Right renal cortex interstitium (tissue), 3 donors: ENCODE measurements at regions not wholly inside any gene's neighbourhood (a gene's known extent, or its start where the extent isn't known, plus 50 kb on each side); places are given as distances from the start of the nearest gene placed in this dataset.
A peak's percentile ranks its signal among the peaks of the same experiment; 100 is the strongest.

Experiments used
- DNase-seq, 3 donors: peaks; one replicate each; pipeline ENCODE4 v3.0.0-alpha.2; 2013; ENCODE audit warnings: low read depth in 3 of 3, low spot score in 2 of 3

- DNase-seq = no peak
Observed at GRCh38 chr2:41375901-41376300, 671.9 kb upstream of the PKDCC start.

GRCh38 chr2:41377837-41378236 lies 670.0 kb upstream of the PKDCC start:
- DNase-seq = no peak

- no peak for DNase-seq
Observed at GRCh38 chr2:41378420-41378819, 669.4 kb upstream of the PKDCC start.

- DNase-seq = peak in 2 of 3 donors; percentile 47 to 68
Observed at GRCh38 chr2:41379496-41380221, 668.2 kb upstream of the PKDCC start.

GRCh38 chr2:41381701-41382100 lies 666.1 kb upstream of the PKDCC start:
- DNase-seq = no peak

DNA sequence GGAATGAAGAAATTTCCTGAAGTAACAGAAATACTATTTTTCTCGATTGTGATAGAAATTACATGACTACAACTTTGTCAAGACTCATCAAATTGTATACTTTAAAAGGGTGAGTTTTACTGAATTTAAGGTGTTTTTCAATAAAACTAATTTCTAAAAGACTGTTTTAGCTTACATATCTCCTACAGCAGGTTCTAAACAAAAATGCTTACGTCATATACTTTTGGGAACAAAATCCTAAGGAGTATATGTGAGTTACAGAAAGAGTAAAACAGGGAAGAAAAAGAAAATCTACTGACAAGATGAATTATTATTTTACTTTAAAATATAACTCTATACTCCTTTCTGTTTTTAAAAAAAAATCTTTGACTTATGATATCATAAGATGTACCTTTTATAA lies 660.3 kb upstream of the PKDCC start:
- no peak for DNase-seq

DNA sequence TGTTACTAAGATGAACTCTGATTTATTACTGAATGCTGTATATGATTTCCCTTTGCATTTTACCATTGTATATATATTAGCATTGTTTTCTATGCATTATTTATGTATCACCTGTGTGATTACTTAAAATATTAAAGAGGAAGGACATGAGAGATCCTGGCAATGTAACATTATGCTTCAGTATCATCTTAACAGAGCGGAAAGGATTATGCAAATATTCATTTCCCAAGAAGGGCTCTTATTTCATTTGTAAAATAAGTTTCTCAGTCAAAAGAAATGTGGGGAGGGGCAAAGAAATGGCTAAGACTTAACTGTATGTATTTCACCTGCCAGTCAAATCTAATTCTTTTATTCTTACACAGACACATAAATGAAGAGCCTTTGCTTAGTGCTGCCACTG lies 654.2 kb upstream of the PKDCC start:
- DNase-seq = no peak

DNA sequence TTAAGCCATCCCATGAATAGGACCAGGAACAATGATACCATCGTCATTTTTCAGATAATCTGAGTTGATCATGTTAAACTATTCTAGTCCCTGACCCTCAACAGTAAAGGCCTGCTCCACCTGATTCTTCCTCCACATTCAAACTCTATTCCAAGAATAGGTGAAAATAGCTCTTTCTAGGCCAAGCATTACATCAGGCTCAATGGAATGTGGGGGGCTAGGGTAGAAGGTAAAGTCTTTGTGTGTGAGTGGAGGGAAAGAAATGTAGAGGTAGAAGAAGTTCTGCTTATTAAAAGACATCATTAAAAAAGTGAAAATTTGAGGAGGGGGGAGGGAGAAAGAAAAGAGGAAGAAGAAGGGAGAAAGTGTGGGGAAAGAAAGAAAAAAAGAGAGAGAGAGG lies 653.3 kb upstream of the PKDCC start:
- DNase-seq = no peak

DNA sequence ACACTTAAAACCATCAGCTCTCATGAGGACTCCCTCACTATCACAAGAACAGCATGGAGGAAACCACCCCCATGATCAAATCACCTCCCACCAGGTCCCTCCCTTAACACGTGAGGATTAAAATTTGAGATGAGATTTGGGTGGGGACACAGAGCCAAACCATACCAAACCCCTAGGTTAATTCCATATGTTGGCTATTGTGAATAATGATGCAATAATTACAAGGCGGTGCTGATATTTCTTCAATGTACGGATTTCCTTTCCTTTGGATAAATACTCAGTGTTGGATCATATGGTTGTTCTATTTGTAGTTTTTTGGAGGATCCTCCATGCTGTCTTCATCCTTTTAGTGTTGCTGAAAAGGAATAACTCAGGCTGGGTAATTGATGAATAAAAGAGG lies 652.1 kb upstream of the PKDCC start:
- DNase-seq = no peak

- DNase-seq = no peak
Observed at GRCh38 chr2:41399437-41400087, 648.3 kb upstream of the PKDCC start.

DNA sequence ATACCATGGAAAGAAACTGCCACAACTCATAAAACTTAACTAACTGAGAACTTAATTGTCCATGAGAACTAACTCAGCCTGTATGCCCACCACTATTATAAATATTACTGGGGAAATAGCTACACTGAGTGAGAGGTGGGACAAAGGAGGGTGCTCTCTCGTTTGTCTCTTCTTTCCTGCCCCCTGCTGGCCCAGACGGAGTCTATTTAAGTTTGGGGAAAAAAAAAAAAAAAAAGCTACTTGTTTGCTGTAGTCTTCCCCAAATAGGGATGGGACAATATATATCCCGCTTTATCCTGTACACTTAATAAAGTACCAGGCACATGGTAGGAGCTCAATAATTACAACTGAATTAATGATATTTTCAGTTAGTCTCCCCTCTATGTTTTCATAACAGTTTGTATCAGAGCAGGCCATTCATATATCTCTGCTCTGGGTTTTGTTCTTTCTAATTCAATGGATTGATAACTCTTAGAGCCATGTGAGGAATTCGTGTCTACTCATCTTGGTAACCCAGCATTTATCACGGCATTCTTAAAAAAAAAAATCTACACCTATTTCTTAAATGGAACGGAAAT lies 647.6 kb upstream of the PKDCC start:
- DNase-seq = no peak

DNA sequence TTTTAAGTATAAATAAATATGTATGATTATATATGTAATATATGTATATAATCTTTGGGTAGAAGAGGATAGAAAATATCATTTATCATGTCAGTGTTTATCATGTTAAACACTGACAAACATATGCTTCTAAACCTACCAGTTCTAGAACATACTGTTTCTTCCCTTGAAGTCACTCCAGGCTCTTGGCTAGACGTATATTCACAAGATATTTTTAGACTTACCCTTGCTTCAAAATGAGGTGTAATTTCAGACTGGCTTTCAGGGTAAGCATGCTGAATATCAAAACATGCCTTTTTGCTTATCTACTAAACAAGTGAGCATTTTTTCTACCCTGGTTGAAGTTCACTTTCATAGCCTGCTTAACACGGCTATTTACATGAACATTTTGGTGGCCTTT lies 642.4 kb upstream of the PKDCC start:
- no peak for DNase-seq

- DNase-seq = no peak
Observed at GRCh38 chr2:41409328-41409727, 638.5 kb upstream of the PKDCC start.

GRCh38 chr2:41410011-41410410 lies 637.8 kb upstream of the PKDCC start:
- DNase-seq = no peak

DNA sequence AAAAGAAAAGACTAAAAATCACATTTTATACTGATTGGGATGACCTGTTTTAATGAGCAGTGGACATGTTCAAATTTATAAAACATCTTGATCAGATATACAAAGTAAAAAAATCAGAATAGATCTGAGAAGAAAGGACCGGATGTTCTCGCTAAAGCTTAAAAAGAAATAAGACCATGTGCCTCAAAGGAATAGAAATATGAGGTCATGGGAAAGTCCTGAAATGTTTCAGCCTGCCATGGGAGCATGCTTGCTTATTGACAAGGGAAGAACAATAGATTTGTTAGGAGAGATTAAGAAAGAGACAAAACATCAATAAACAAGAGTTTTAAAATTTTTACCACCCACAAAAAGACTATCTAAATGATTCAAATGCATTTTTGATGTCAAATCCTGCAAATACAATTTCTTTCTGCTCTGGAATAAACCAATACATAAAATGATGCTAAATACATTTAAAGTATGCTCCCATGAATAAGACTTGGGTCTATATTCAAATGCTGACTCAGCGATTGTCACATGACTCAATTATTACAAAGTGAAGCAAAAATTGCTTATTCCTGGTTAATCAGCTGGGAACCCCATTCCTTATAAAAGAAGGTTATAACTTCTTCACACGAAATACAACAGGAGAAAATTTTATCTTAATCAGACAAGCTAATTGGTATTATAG lies 633.9 kb upstream of the PKDCC start:
- DNase-seq = no peak

DNA sequence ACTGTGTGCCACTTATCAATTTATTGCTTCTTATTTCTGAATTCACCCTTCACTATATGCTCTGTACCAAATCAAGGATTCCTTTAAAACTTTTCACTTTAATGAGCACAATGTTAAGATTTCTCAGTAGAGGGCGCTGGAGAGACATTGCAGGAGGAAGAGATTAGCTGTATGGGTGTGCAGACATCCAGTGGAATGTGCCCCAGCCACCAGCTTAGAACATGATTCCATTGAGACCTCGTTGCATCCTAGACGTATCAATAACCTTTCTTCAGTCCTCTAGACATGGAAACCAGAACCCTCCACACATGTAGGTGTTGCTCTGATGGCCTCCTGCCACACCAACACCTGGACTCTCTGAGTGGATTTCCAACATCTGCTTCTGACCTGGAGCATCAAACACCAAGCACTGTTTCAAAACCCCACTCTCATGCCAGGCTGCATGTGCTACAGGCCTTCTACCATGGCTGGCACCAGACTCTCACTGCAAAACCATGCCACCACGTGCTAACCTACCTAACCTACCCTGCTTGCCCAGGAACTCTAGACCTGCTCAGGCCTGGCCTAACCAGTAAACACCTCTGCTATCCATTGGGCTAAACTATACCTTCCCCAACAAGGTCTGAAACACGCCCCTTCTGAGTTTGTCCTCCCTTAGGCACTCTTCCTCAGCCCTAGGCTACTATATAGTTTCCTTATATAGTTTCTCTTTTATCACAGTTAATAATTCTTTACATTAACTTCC lies 633.2 kb upstream of the PKDCC start:
- no peak for DNase-seq

DNA sequence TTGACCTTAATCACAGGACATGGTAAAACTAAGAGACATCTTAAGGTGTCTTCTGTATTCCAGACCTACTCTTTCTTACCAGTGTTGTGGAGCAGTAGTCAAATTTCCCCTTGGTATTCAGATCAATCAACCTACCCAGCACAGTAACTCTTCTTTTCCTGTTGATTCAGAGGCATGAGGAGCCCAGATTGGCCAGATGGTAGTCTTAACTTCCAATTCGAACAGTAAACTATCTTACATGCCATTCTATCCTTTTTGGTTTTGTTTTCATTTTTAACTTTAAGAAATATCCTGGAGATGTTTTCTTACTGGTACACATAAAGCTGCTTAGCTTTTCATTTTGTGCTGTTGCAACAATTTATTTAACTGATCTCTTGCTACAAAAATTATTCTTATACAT lies 630.3 kb upstream of the PKDCC start:
- no peak for DNase-seq

DNA sequence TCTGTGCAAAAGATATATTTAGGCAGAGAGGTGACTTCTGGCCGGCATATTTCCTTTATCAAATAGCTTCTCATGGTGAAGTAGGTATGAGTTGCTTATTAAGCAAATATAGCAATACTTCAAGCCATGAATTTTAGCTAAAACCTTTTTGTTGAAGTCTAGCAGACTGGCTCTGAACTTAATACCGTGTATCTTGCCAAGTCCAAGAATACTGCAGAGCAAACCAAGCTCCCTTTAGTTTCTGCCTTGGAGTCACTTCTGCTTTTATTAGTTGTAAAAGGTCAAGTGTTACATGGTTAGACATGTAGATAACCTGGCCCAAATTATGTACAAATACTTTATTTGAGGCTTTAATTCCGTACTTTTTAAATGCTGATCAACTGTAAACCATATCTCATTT lies 627.6 kb upstream of the PKDCC start:
- DNase-seq = no peak

GRCh38 chr2:41420872-41421271 lies 626.9 kb upstream of the PKDCC start:
- no peak for DNase-seq

DNA sequence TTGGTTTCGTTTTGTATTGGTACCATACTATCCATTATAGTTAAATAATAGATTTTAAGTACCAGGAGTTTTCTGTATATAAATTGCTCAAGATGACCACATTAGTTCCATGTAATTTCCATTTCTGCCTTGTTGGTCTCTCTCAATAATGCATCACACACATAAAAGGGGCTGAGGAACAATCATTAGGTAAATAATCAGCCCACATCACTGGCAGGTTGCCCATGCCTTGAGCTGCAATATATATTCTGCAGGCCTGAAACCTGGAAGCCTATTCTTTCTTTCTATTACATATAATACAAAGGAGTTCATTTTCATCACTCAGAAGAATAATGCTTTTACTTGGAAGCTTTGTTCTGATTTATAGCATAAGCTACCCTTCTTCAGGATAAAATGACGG lies 616.1 kb upstream of the PKDCC start:
- no peak for DNase-seq

DNA sequence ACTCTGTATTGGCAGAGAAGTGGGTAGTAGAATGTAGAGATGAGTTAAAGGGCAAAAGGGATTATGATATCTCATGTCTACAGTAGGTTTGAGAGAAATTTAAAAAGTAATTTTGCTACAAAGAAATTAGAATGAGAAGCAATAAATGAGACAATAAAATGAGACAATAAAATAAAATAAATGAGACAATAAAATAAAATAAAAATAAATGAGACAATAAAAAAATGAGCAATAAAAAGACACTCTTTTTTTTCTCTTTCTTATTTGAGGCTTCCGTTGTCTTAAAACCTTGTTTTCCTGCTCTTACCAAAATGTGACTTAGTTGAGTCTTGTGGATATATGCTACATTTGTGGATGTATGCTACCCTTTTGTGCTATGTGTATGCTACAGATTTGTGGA lies 615.4 kb upstream of the PKDCC start:
- DNase-seq = no peak
